Upper lobe of left lung (tissue), 6 donors: ENCODE measurements at regions not wholly inside any gene's neighbourhood (a gene's known extent, or its start where the extent isn't known, plus 50 kb on each side); places are given as distances from the start of the nearest gene placed in this dataset.

Source experiments
- ATAC-seq, 2 donors: fragments of 200-7000 bp; cut with Tn5 transposase; one replicate each; pipeline ENCODE4 v1.9.1; 2022; ENCODE audit warnings: mild to moderate bottlenecking in 2 of 2, moderate library complexity in 2 of 2; ENCODE audit not compliant: low FRiP score in 2 of 2
- DNase-seq, 2 donors: peaks; one replicate each; pipeline ENCODE4 v3.0.0-alpha.2; 2019 to 2020
- H3K27ac ChIP-seq, 4 donors: fragments of 200-600 bp; sonication (generic); one replicate each; pipeline ENCODE4 v1.5.1; 2016 to 2019
- H3K27me3 ChIP-seq, 4 donors: fragments of 200-600 bp; sonication (generic); one replicate each; pipeline ENCODE4 v1.5.1; 2017 to 2019
- H3K36me3 ChIP-seq, 4 donors: fragments of 200-600 bp; sonication (generic); one replicate each; pipeline ENCODE4 v1.5.1; 2016 to 2019
- H3K4me1 ChIP-seq, 4 donors: fragments of 200-600 bp; sonication (generic); one replicate each; pipeline ENCODE4 v1.5.1; 2018 to 2019
- H3K4me3 ChIP-seq, 4 donors: fragments of 200-600 bp; sonication (generic); one replicate each; pipeline ENCODE4 v1.5.1; 2017 to 2019; ENCODE audit warnings: mild to moderate bottlenecking in 2 of 4, moderate library complexity in 1 of 4
- H3K9me3 ChIP-seq, 4 donors: fragments of 200-600 bp; sonication (generic); one replicate each; pipeline ENCODE4 v1.5.1; 2018 to 2019
- EP300 ChIP-seq, 4 donors: sonication (generic); formaldehyde crosslinking; IDR thresholded peaks; one replicate each; pipeline ENCODE4 v1.5.1; 2017; ENCODE audit warnings: antibody characterized with exemption in 4 of 4, control low read depth in 2 of 4
- POLR2A ChIP-seq, 4 donors: fragments of 450-650 bp; IDR thresholded peaks; one replicate each; pipeline ENCODE4 v1.5.1; 2016 to 2017; ENCODE audit warnings: antibody characterized with exemption in 4 of 4, mild to moderate bottlenecking in 2 of 4
- POLR2AphosphoS5 ChIP-seq, 2 donors: sonication (generic); formaldehyde crosslinking; IDR thresholded peaks; one replicate each; pipeline ENCODE4 v1.5.1; 2017; ENCODE audit warnings: antibody characterized with exemption in 2 of 2
- WGBS, 2 donors: methylation state at CpG; one replicate each; pipeline ENCODE4 v1.1.5; 2017 to 2018; 5-methylcytosine and 5-hydroxymethylcytosine counted together
- TF ChIP-seq, protein P1 (sequence below), 6 experiments: fragments of 450-650 bp in 4 of 6; fragments of 200-600 bp in 2 of 6; sonication (generic) in 2 of 6; IDR thresholded peaks; one replicate each; pipeline ENCODE4 v1.5.1; 2016 to 2019; ENCODE audit warnings: antibody characterized with exemption in 6 of 6
- donor health status: DM: no; HTN: no; CAD: no; lungs with moderate emphysema.
- donor health status: DM: no; HTN: yes; CAD: no; lungs with severe emphysema.

- 76 to 85% methylated on average over 4 of the region's 4 CpGs for WGBS, 2 donors
- no peaks in the 10 kb centered on the region for H3K4me1 ChIP-seq
- H3K4me3 ChIP-seq = no peak overlapping the region
- H3K27me3 ChIP-seq = no peaks in the 10 kb centered on the region
- DNase-seq (no peak), ATAC-seq (no peak)
- H3K36me3 ChIP-seq = no peaks in the 10 kb centered on the region
- TF ChIP-seq, protein P1, sequence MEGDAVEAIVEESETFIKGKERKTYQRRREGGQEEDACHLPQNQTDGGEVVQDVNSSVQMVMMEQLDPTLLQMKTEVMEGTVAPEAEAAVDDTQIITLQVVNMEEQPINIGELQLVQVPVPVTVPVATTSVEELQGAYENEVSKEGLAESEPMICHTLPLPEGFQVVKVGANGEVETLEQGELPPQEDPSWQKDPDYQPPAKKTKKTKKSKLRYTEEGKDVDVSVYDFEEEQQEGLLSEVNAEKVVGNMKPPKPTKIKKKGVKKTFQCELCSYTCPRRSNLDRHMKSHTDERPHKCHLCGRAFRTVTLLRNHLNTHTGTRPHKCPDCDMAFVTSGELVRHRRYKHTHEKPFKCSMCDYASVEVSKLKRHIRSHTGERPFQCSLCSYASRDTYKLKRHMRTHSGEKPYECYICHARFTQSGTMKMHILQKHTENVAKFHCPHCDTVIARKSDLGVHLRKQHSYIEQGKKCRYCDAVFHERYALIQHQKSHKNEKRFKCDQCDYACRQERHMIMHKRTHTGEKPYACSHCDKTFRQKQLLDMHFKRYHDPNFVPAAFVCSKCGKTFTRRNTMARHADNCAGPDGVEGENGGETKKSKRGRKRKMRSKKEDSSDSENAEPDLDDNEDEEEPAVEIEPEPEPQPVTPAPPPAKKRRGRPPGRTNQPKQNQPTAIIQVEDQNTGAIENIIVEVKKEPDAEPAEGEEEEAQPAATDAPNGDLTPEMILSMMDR (IDR thresholded peaks at IDR 0.05) = no peak
- TF ChIP-seq POLR2AphosphoS5 (IDR thresholded peaks at IDR 0.05) (no peak), POLR2A (IDR thresholded peaks at IDR 0.05) (no peak), EP300 (IDR thresholded peaks at IDR 0.05) (no peak)
- no peaks in the 10 kb centered on the region for H3K9me3 ChIP-seq
- no peak overlapping the region for H3K27ac ChIP-seq
Observed at GRCh38 chr2:22697054-22697788, 687.8 kb upstream of the KLHL29 start.

GRCh38 chr2:22701561-22702160, 683.3 kb upstream of the KLHL29 start:
- Histone ChIP-seq H3K4me3 (no peak overlapping the region), H3K27ac (no peak overlapping the region), H3K4me1 (no peaks in the 10 kb centered on the region), H3K27me3 (no peaks in the 10 kb centered on the region), H3K9me3 (no peaks in the 10 kb centered on the region), H3K36me3 (no peaks in the 10 kb centered on the region)
- TF ChIP-seq, protein P1 (IDR thresholded peaks at IDR 0.05) = no peak
- ATAC-seq (no peak), DNase-seq (no peak)
- whole genome bisulfite sequencing, 2 donors = 80 to 81% methylated on average over 2 of the region's 2 CpGs

GRCh38 chr2:22703286-22703920, 681.6 kb upstream of the KLHL29 start:
- H3K4me1 ChIP-seq = no peaks in the 10 kb centered on the region
- ATAC-seq = peak; percentile 12 to 59
- H3K27me3 ChIP-seq = no peaks in the 10 kb centered on the region
- no peak overlapping the region for H3K27ac ChIP-seq
- no peak overlapping the region for H3K4me3 ChIP-seq
- DNase-seq = no peak
- no peaks in the 10 kb centered on the region for H3K36me3 ChIP-seq
- no peaks in the 10 kb centered on the region for H3K9me3 ChIP-seq
- WGBS, 2 donors = 67 to 75% methylated on average over 1 of the region's 1 CpG
- TF ChIP-seq, protein P1 (IDR thresholded peaks at IDR 0.05) = no peak
- TF ChIP-seq EP300 (IDR thresholded peaks at IDR 0.05) = no peak
- no peak for TF ChIP-seq POLR2AphosphoS5 (IDR thresholded peaks at IDR 0.05)
- no peak for TF ChIP-seq POLR2A (IDR thresholded peaks at IDR 0.05)

GRCh38 chr2:22719396-22719795, 665.6 kb upstream of the KLHL29 start:
- Histone ChIP-seq H3K36me3 (no peaks in the 10 kb centered on the region), H3K4me1 (no peaks in the 10 kb centered on the region), H3K27me3 (no peaks in the 10 kb centered on the region), H3K9me3 (no peaks in the 10 kb centered on the region), H3K4me3 (no peak overlapping the region), H3K27ac (no peak overlapping the region)
- TF ChIP-seq, protein P1 (IDR thresholded peaks at IDR 0.05) = no peak
- TF ChIP-seq POLR2AphosphoS5 (IDR thresholded peaks at IDR 0.05) (no peak), EP300 (IDR thresholded peaks at IDR 0.05) (no peak)
- no peak for ATAC-seq
- DNase-seq = no peak
